ENCODE measurements at regions not wholly inside any gene's neighbourhood (a gene's known extent, or its start where the extent isn't known, plus 50 kb on each side); places are given as distances from the start of the nearest gene placed in this dataset.
"Not testable (repeated sequence)": the region's sequence is repeated elsewhere in the genome, so short reads cannot be mapped to it uniquely, and the experiment has no call there.

GRCh38 chr4:34506511-34507092 is 1737.7 kb downstream of the ARAP2 start:
- DNase-seq = not testable (repeated sequence)

- DNase-seq = no peak
These were observed 1731.7 kb downstream of the ARAP2 start for GRCh38 chr4:34512616-34513015.

GRCh38 chr4:34516524-34516923 is 1727.8 kb downstream of the ARAP2 start:
- no peak for DNase-seq

- no peak for DNase-seq
These were observed 1709.4 kb downstream of the ARAP2 start for GRCh38 chr4:34534916-34535315.

- no peak for DNase-seq
These were observed 1678.2 kb downstream of the ARAP2 start for GRCh38 chr4:34566091-34566490.

GRCh38 chr4:34572026-34572425 is 1672.3 kb downstream of the ARAP2 start:
- DNase-seq = no peak

- DNase-seq = no peak
These were observed 1629.0 kb downstream of the ARAP2 start for GRCh38 chr4:34615315-34615714.

- no peak for DNase-seq
These were observed 1624.7 kb downstream of the ARAP2 start for GRCh38 chr4:34619531-34620162.

- no peak for DNase-seq
These were observed 1615.8 kb downstream of the ARAP2 start for GRCh38 chr4:34628471-34628870.

GRCh38 chr4:34629451-34629850 is 1614.9 kb downstream of the ARAP2 start:
- no peak for DNase-seq

GRCh38 chr4:34633241-34633640 is 1611.1 kb downstream of the ARAP2 start:
- DNase-seq = no peak

- no peak for DNase-seq
These were observed 1607.7 kb downstream of the ARAP2 start for GRCh38 chr4:34636623-34637022.

- DNase-seq = no peak
These were observed 1600.8 kb downstream of the ARAP2 start for GRCh38 chr4:34643476-34643875.

GRCh38 chr4:34644579-34645115 is 1599.7 kb downstream of the ARAP2 start:
- DNase-seq = no peak

GRCh38 chr4:34649716-34650115 is 1594.6 kb downstream of the ARAP2 start:
- no peak for DNase-seq

- DNase-seq = no peak
These were observed 1580.3 kb downstream of the ARAP2 start for GRCh38 chr4:34664051-34664450.

- no peak for DNase-seq
These were observed 1567.9 kb downstream of the ARAP2 start for GRCh38 chr4:34676400-34676799.

- DNase-seq = no peak
These were observed 1565.9 kb downstream of the ARAP2 start for GRCh38 chr4:34678431-34678830.

GRCh38 chr4:34679228-34679627 is 1565.1 kb downstream of the ARAP2 start:
- no peak for DNase-seq

- DNase-seq = no peak
These were observed 1534.8 kb downstream of the ARAP2 start for GRCh38 chr4:34709564-34709963.

- no peak for DNase-seq
These were observed 1525.6 kb downstream of the ARAP2 start for GRCh38 chr4:34718576-34719245.

- no peak for DNase-seq
These were observed 1523.7 kb downstream of the ARAP2 start for GRCh38 chr4:34720571-34720970.

GRCh38 chr4:34721835-34722234 is 1522.5 kb downstream of the ARAP2 start:
- no peak for DNase-seq

GRCh38 chr4:34723605-34724004 is 1520.7 kb downstream of the ARAP2 start:
- no peak for DNase-seq

All from activated CD4-positive, alpha-beta T cell treated with anti-CD3 and anti-CD28 coated beads, Interleukin-10, Interleukin-2, amounts not matched to agents 100 ng/mL and 50 ng/mL, durations not matched to agents 16 hours and 8 hours (primary cell).